Vagina (tissue), 2 donors: ENCODE measurements at regions not wholly inside any gene's neighbourhood (a gene's known extent, or its start where the extent isn't known, plus 50 kb on each side); places are given as distances from the start of the nearest gene placed in this dataset.

Source experiments
- DNase-seq, 2 donors: peaks; one replicate each; pipeline ENCODE4 v3.0.0-alpha.2; 2017; ENCODE audit errors: extremely low spot score in 2 of 2
- H3K27ac ChIP-seq: fragments of 200-600 bp; sonication (generic); one replicate; pipeline ENCODE4 v1.5.1; 2019
- H3K27me3 ChIP-seq: fragments of 200-600 bp; sonication (generic); one replicate; pipeline ENCODE4 v1.5.1; 2019
- H3K36me3 ChIP-seq, 2 donors: fragments of 200-600 bp; sonication (generic); one replicate each; pipeline ENCODE4 v1.5.1; 2017 to 2019
- H3K4me1 ChIP-seq: fragments of 200-600 bp; sonication (generic); one replicate; pipeline ENCODE4 v1.5.1; 2019
- H3K4me3 ChIP-seq, 2 donors: fragments of 200-600 bp; sonication (generic); 1 replicate in 1 of 2; 2 replicates in 1 of 2; pipeline ENCODE4 v1.5.1; 2016 to 2019
- H3K9me3 ChIP-seq: fragments of 200-600 bp; sonication (generic); one replicate; pipeline ENCODE4 v1.5.1; 2019
- CTCF ChIP-seq, 3 experiments: fragments of 450-650 bp in 2 of 3; fragments of 200-600 bp in 1 of 3; sonication (generic) in 1 of 3; IDR thresholded peaks; one replicate each; pipeline ENCODE4 v1.5.1; 2017 to 2019; ENCODE audit warnings: antibody characterized with exemption in 3 of 3, mild to moderate bottlenecking in 2 of 3, moderate library complexity in 2 of 3
- POLR2A ChIP-seq, 2 donors: fragments of 450-650 bp; IDR thresholded peaks; one replicate each; pipeline ENCODE4 v1.6.1; 2017; ENCODE audit warnings: antibody characterized with exemption in 2 of 2, mild to moderate bottlenecking in 2 of 2, moderate library complexity in 2 of 2
- POLR2AphosphoS5 ChIP-seq, 2 donors: sonication (generic); formaldehyde crosslinking; IDR thresholded peaks; one replicate each; pipeline ENCODE4 v1.9.0; 2017; ENCODE audit warnings: antibody characterized with exemption in 2 of 2, mild to moderate bottlenecking in 2 of 2, low read depth in 1 of 2; ENCODE audit not compliant: insufficient read depth in 1 of 2
- intact Hi-C: fragments of 100-400 bp; cut with DNase I; formaldehyde crosslinking; loops from one replicate; pipeline ENCODE4 v1.15.1; 2023

GRCh38 chr5:156124708-156125107 is 202.3 kb upstream of the SGCD start:
- intact Hi-C loops = no loop called here
- Histone ChIP-seq H3K27ac (no peak overlapping the region), H3K4me3 (no peak overlapping the region), H3K36me3 (no peaks in the 10 kb centered on the region), H3K27me3 (no peaks in the 10 kb centered on the region), H3K9me3 (no peaks in the 10 kb centered on the region), H3K4me1 (no peaks in the 10 kb centered on the region)
- no peak for DNase-seq
- TF ChIP-seq POLR2A (IDR thresholded peaks at IDR 0.05) (no peak), POLR2AphosphoS5 (IDR thresholded peaks at IDR 0.05; ENCODE audit: insufficient read depth in 1 of 2, low read depth in 1 of 2) (no peak), CTCF (IDR thresholded peaks at IDR 0.05) (no peak)

- no peak overlapping the region for H3K27ac ChIP-seq
- DNase-seq = no peak
- TF ChIP-seq POLR2AphosphoS5 (IDR thresholded peaks at IDR 0.05; ENCODE audit: insufficient read depth in 1 of 2, low read depth in 1 of 2) (no peak), CTCF (IDR thresholded peaks at IDR 0.05) (no peak), POLR2A (IDR thresholded peaks at IDR 0.05) (no peak)
- H3K36me3 ChIP-seq = no peaks in the 10 kb centered on the region
- no peak overlapping the region for H3K4me3 ChIP-seq
- intact Hi-C loops = no loop called here
- no peaks in the 10 kb centered on the region for H3K9me3 ChIP-seq
- H3K4me1 ChIP-seq = no peaks in the 10 kb centered on the region
- H3K27me3 ChIP-seq = no peaks in the 10 kb centered on the region
These were observed 201.8 kb upstream of the SGCD start for GRCh38 chr5:156125118-156125517.

- Histone ChIP-seq H3K36me3 (no peaks in the 10 kb centered on the region), H3K27ac (no peak overlapping the region), H3K9me3 (no peaks in the 10 kb centered on the region), H3K4me3 (no peak overlapping the region), H3K4me1 (no peaks in the 10 kb centered on the region), H3K27me3 (no peaks in the 10 kb centered on the region)
- intact Hi-C loops = no loop called here
- no peak for TF ChIP-seq CTCF (IDR thresholded peaks at IDR 0.05)
- no peak for TF ChIP-seq POLR2AphosphoS5 (IDR thresholded peaks at IDR 0.05; ENCODE audit: insufficient read depth in 1 of 2, low read depth in 1 of 2)
- TF ChIP-seq POLR2A (IDR thresholded peaks at IDR 0.05) = no peak
- no peak for DNase-seq
These were observed 200.2 kb upstream of the SGCD start for GRCh38 chr5:156126716-156127115.

GRCh38 chr5:156128026-156128425 is 198.9 kb upstream of the SGCD start:
- H3K4me3 ChIP-seq = no peak overlapping the region
- no peak for TF ChIP-seq CTCF (IDR thresholded peaks at IDR 0.05)
- no peak for TF ChIP-seq POLR2AphosphoS5 (IDR thresholded peaks at IDR 0.05; ENCODE audit: insufficient read depth in 1 of 2, low read depth in 1 of 2)
- no peak overlapping the region for H3K27ac ChIP-seq
- no peaks in the 10 kb centered on the region for H3K4me1 ChIP-seq
- no peaks in the 10 kb centered on the region for H3K27me3 ChIP-seq
- H3K36me3 ChIP-seq = no peaks in the 10 kb centered on the region
- DNase-seq = no peak
- intact Hi-C loops = no loop called here
- no peaks in the 10 kb centered on the region for H3K9me3 ChIP-seq

GRCh38 chr5:156134216-156134615 is 192.7 kb upstream of the SGCD start:
- Histone ChIP-seq H3K9me3 (no peaks in the 10 kb centered on the region), H3K4me3 (no peak overlapping the region), H3K4me1 (no peaks in the 10 kb centered on the region), H3K36me3 (no peaks in the 10 kb centered on the region), H3K27ac (no peak overlapping the region), H3K27me3 (no peaks in the 10 kb centered on the region)
- intact Hi-C loops = no loop called here
- TF ChIP-seq CTCF (IDR thresholded peaks at IDR 0.05) (no peak), POLR2AphosphoS5 (IDR thresholded peaks at IDR 0.05; ENCODE audit: insufficient read depth in 1 of 2, low read depth in 1 of 2) (no peak)
- no peak for DNase-seq
